GM12878 (cell line): ENCODE measurements at regions not wholly inside any gene's neighbourhood (a gene's known extent, or its start where the extent isn't known, plus 50 kb on each side); places are given as distances from the start of the nearest gene placed in this dataset.

Experiments
- ATAC-seq: fragments of 200-7000 bp; cut with Tn5 transposase; 3 replicates; pipeline ENCODE4 v1.9.1; 2020; ENCODE audit warnings: mild to moderate bottlenecking, moderate library complexity
- BruUV-seq: library from RNA; stranded (reverse); fragments of 400-500 nt; replicated peaks from 2 replicates; lab custom pipeline; 2021; lab: Mats Ljungman, UMichigan
- CTCF ChIA-PET: fragments of 300-600 bp; sonication (Branson Sonifier 250); formaldehyde crosslinking; extraction: SDS; loops from one replicate; lab custom pipeline; 2021; ENCODE audit warnings: inconsistent platforms; lab: Yijun Ruan, JAX
- POLR2A ChIA-PET: fragments of 350-600 bp; formaldehyde crosslinking; extraction: SDS; loops from one replicate; lab custom pipeline; 2021; ENCODE audit warnings: inconsistent platforms; lab: Charles Lee
- RAD21 ChIA-PET: fragments of 300-600 bp; sonication (Branson Sonifier 250); formaldehyde crosslinking; loops from one replicate; lab custom pipeline; 2023; ENCODE audit warnings: antibody characterized with exemption; ENCODE audit not compliant: unreplicated experiment; lab: Charles Lee
- SMC1A ChIA-PET: fragments of 300-600 bp; sonication (Branson Sonifier 250); formaldehyde crosslinking; loops from one replicate; lab custom pipeline; 2023; ENCODE audit not compliant: unreplicated experiment, uncharacterized antibody; lab: Charles Lee
- DNase-seq: peaks from one replicate; pipeline ENCODE4 v3.0.0-alpha.2; 2011; ENCODE audit warnings: low read depth, low spot score
- FAIRE-seq: peaks from 3 replicates; lab custom pipeline; 2011; peaks lifted over from hg19 to GRCh38; lab: Jason Lieb, UNC
- H2AFZ ChIP-seq: 2 replicates; pipeline ENCODE4 v1.6.0; 2011; ENCODE audit warnings: low read depth, low read length, control low read depth; ENCODE audit not compliant: control insufficient read depth
- H3K27ac ChIP-seq: 2 replicates; pipeline ENCODE4 v1.5.1; 2011; ENCODE audit warnings: control low read depth; ENCODE audit not compliant: control insufficient read depth, insufficient read depth
- H3K27me3 ChIP-seq, 2 experiments: replicated peaks in 1 of 2; 2 replicates each; pipeline versions ENCODE4 v1.6.0 to v1.6.1; 2011; ENCODE audit warnings: low read length in 1 of 2; ENCODE audit not compliant: control insufficient read depth in 2 of 2, insufficient read depth in 2 of 2
- H3K36me3 ChIP-seq, 2 experiments: 2 replicates each; pipeline ENCODE4 v1.5.1; 2011; ENCODE audit warnings: low read length in 1 of 2; ENCODE audit not compliant: control insufficient read depth in 2 of 2, insufficient read depth in 2 of 2
- H3K4me1 ChIP-seq: 2 replicates; pipeline ENCODE4 v1.6.1; 2011; ENCODE audit warnings: mild to moderate bottlenecking, low read length, moderate library complexity, mixed read lengths; ENCODE audit not compliant: control insufficient read depth, insufficient read depth
- H3K4me2 ChIP-seq: 2 replicates; pipeline ENCODE4 v1.6.0; 2011; ENCODE audit warnings: control low read depth; ENCODE audit not compliant: control insufficient read depth, insufficient read depth
- H3K4me3 ChIP-seq: fragments of 200-600 bp; sonication (generic); 2 replicates; pipeline ENCODE4 v1.5.1; 2016
- H3K79me2 ChIP-seq: 2 replicates; pipeline ENCODE4 v1.6.0; 2011; ENCODE audit warnings: low read length; ENCODE audit not compliant: control insufficient read depth, insufficient read depth
- H3K9ac ChIP-seq: 2 replicates; pipeline ENCODE4 v1.8.0; 2011; ENCODE audit warnings: low read length, control low read depth, mixed read lengths; ENCODE audit not compliant: control insufficient read depth, insufficient read depth
- H3K9me3 ChIP-seq: replicated peaks from 3 replicates; pipeline ENCODE4 v1.5.1; 2011; ENCODE audit warnings: mild to moderate bottlenecking, low read length; ENCODE audit not compliant: control insufficient read depth, insufficient read depth
- H4K20me1 ChIP-seq: 2 replicates; pipeline ENCODE4 v1.6.0; 2011; ENCODE audit not compliant: control insufficient read depth, insufficient read depth
- CEBPZ ChIP-seq: fragments of 150-350 bp; IDR thresholded peaks from 2 replicates; pipeline ENCODE4 v1.6.1; 2016; ENCODE audit warnings: low read depth, low read length
- EED ChIP-seq: sonication (generic); IDR thresholded peaks from 2 replicates; pipeline ENCODE4 v1.6.1; 2016; ENCODE audit warnings: antibody characterized with exemption, low read depth
- EZH2 ChIP-seq: IDR thresholded peaks from 2 replicates; pipeline ENCODE4 v1.6.1; 2012; ENCODE audit warnings: low read depth, mild to moderate bottlenecking, control low read depth, inconsistent platforms, low read length, borderline replicate concordance; ENCODE audit not compliant: control insufficient read depth
- HDAC6 ChIP-seq: fragments of 200-600 bp; sonication (generic); IDR thresholded peaks from one replicate; pipeline ENCODE4 v1.8.0; 2017; ENCODE audit warnings: antibody characterized with exemption; ENCODE audit not compliant: unreplicated experiment
- ZNF622 ChIP-seq: fragments of 450-650 bp; IDR thresholded peaks from 2 replicates; pipeline ENCODE4 v1.6.1; 2017; ENCODE audit warnings: mild to moderate bottlenecking, inconsistent platforms
- WGBS: methylation state at CpG from one replicate; pipeline ENCODE4 v1.1.6; 2016; ENCODE audit warnings: low lambda C conversion rate; ENCODE audit not compliant: insufficient replicate concordance, insufficient coverage; ENCODE audit errors: missing lambda C conversion rate; 5-methylcytosine and 5-hydroxymethylcytosine counted together
- in situ Hi-C: fragments of 300-500 bp; cut with MboI; formaldehyde crosslinking; loops from 9 replicates; pipeline ENCODE4 v1.14.3; 2018; ENCODE audit warnings: mixed read lengths
- intact Hi-C: fragments of 100-400 bp; cut with micrococcal nuclease; formaldehyde crosslinking; loops from one replicate; pipeline ENCODE4 v1.14.2; 2022; ENCODE audit not compliant: unreplicated experiment

GRCh38 chr4:166162327-166162726, 289.3 kb downstream of the TLL1 start:
- no peaks in the 10 kb centered on the region for H3K36me3 ChIP-seq
- no peak overlapping the region for H2AFZ ChIP-seq
- CTCF ChIA-PET: interaction anchor here (0.7 to 1.6 kb wide), 6 partner anchors 39 to 1461 kb away, joined by 3 to 5 read pairs (median 4); no protein-coding TSS in a partner anchor
- FAIRE-seq (no peak), DNase-seq (no peak), ATAC-seq (no peak)
- H3K4me2 ChIP-seq: no peak overlapping the region
- RAD21 ChIA-PET: interaction anchor here (0.7 to 2.2 kb wide), 5 partner anchors 9 to 669 kb away, joined by 3 to 11 read pairs (median 3); no protein-coding TSS in a partner anchor
- POLR2A ChIA-PET: no interaction called here
- in situ Hi-C loops: loop anchor here (10.0 to 25.0 kb wide), 3 partner anchors 850 to 1462 kb away; no protein-coding TSS in a partner anchor
- H3K4me3 ChIP-seq: no peak overlapping the region
- SMC1A ChIA-PET: interaction anchor here (0.6 to 1.3 kb wide), 6 partner anchors 9 to 1991 kb away, joined by 3 to 5 read pairs (median 4); no protein-coding TSS in a partner anchor
- 21% methylated on average over 4 of the region's 4 CpGs for WGBS
- no peaks in the 10 kb centered on the region for H3K79me2 ChIP-seq
- H3K9me3 ChIP-seq: no peaks in the 10 kb centered on the region
- H3K4me1 ChIP-seq: no peaks in the 10 kb centered on the region
- no TSS peak for BruUV-seq
- H4K20me1 ChIP-seq: no peaks in the 10 kb centered on the region
- no peak overlapping the region for H3K9ac ChIP-seq
- intact Hi-C loops: loop anchor here (10.0 kb wide), 2 partner anchors 322 to 992 kb away; no protein-coding TSS in a partner anchor
- TF ChIP-seq CEBPZ (no peak), ZNF622 (no peak), EZH2 (no peak), EED (no peak), HDAC6 (no peak)
- H3K27me3 ChIP-seq: no peaks in the 10 kb centered on the region
- H3K27ac ChIP-seq: no peak overlapping the region
